SK-N-SH (cell line): ENCODE measurements at regions not wholly inside any gene's neighbourhood (a gene's known extent, or its start where the extent isn't known, plus 50 kb on each side); places are given as distances from the start of the nearest gene placed in this dataset.

ENCODE experiments used
- CTCF ChIP-seq: fragments of 200-600 bp; sonication (generic); IDR thresholded peaks from 2 replicates; pipeline ENCODE4 v1.6.1; 2017; ENCODE audit warnings: antibody characterized with exemption, mild to moderate bottlenecking, moderate library complexity
- EP300 ChIP-seq, 2 experiments: IDR thresholded peaks; 2 replicates each; pipeline versions ENCODE4 v1.4.0 to v1.6.1; 2012; ENCODE audit warnings: borderline replicate concordance in 1 of 2, low read depth in 1 of 2, low read length in 1 of 2
- FOXM1 ChIP-seq: IDR thresholded peaks from 2 replicates; pipeline ENCODE4 v1.4.0; 2012; ENCODE audit warnings: low read depth, mild to moderate bottlenecking
- IRF3 ChIP-seq: fragments of 150-350 bp; IDR thresholded peaks from 2 replicates; pipeline ENCODE4 v1.6.1; 2016; ENCODE audit warnings: mild to moderate bottlenecking, low read depth, low read length
- POLR2AphosphoS5 ChIP-seq: IDR thresholded peaks from 2 replicates; pipeline ENCODE4 v1.6.1; 2012; ENCODE audit warnings: low read depth, low read length

- TF ChIP-seq CTCF (no peak), POLR2AphosphoS5 (no peak), FOXM1 (no peak), EP300 (IDR thresholded peaks at IDR 0.05; ENCODE audit: borderline replicate concordance in 1 of 2, low read depth in 1 of 2, low read length in 1 of 2) (no peak), IRF3 (no peak)
Measured at GRCh38 chr6:153613719-153614455, 425.2 kb upstream of the OPRM1 start.
